HUES48 (cell line): ENCODE measurements at regions not wholly inside any gene's neighbourhood (a gene's known extent, or its start where the extent isn't known, plus 50 kb on each side); places are given as distances from the start of the nearest gene placed in this dataset.

Experiments
- H3K27ac ChIP-seq: one replicate; pipeline ENCODE4 v1.7.0; 2013; ENCODE audit warnings: low read depth, low read length, inconsistent platforms
- H3K27me3 ChIP-seq: 2 replicates; pipeline ENCODE4 v1.6.1; 2013; ENCODE audit warnings: mild to moderate bottlenecking, low read length; ENCODE audit not compliant: control insufficient read depth, insufficient read depth
- H3K36me3 ChIP-seq: 2 replicates; pipeline ENCODE4 v1.6.1; 2013; ENCODE audit warnings: low read length; ENCODE audit not compliant: control insufficient read depth, insufficient read depth
- H3K4me1 ChIP-seq: 2 replicates; pipeline ENCODE4 v1.6.1; 2013; ENCODE audit warnings: mild to moderate bottlenecking, low read length; ENCODE audit not compliant: control insufficient read depth, insufficient read depth
- H3K4me3 ChIP-seq: 2 replicates; pipeline ENCODE4 v1.5.1; 2013; ENCODE audit warnings: mild to moderate bottlenecking, low read depth, low read length
- H3K9ac ChIP-seq: 2 replicates; pipeline ENCODE4 v1.6.1; 2013; ENCODE audit warnings: mild to moderate bottlenecking, low read depth, low read length, moderate library complexity
- H3K9me3 ChIP-seq: 2 replicates; pipeline ENCODE4 v1.6.1; 2013; ENCODE audit warnings: low read length; ENCODE audit not compliant: control insufficient read depth, insufficient read depth

- Histone ChIP-seq H3K36me3 (no peaks in the 10 kb centered on the region), H3K9ac (no peak overlapping the region), H3K4me3 (no peak overlapping the region), H3K9me3 (peaks cover 4% of the 10 kb centered on the region; the same call in 1 of the 2 replicates), H3K27me3 (no peaks in the 10 kb centered on the region), H3K4me1 (no peaks in the 10 kb centered on the region), H3K27ac (no peak overlapping the region)
Measured at GRCh38 chr4:157421365-157421764, 200.8 kb downstream of the GRIA2 start.
